H9 (cell line): ENCODE measurements at regions not wholly inside any gene's neighbourhood (a gene's known extent, or its start where the extent isn't known, plus 50 kb on each side); places are given as distances from the start of the nearest gene placed in this dataset.

Experiments used
- DNase-seq: peaks from one replicate; pipeline ENCODE4 v3.0.0-alpha.2; 2017
- H2AFZ ChIP-seq: one replicate; pipeline ENCODE4 v1.6.1; 2013; ENCODE audit warnings: mild to moderate bottlenecking, low read length, control low read depth, moderate library complexity
- H2AK5ac ChIP-seq: 2 replicates; pipeline ENCODE4 v1.6.1; 2013; ENCODE audit warnings: low read length, control low read depth, mixed read lengths; ENCODE audit not compliant: insufficient read length
- H2BK120ac ChIP-seq: one replicate; pipeline ENCODE4 v1.6.1; 2013; ENCODE audit warnings: low read depth, mild to moderate bottlenecking, low read length, control low read depth, inconsistent platforms; ENCODE audit not compliant: poor library complexity, severe bottlenecking
- H2BK12ac ChIP-seq: 2 replicates; pipeline ENCODE4 v1.6.1; 2013; ENCODE audit warnings: low read length, control low read depth, mixed read lengths, low read depth; ENCODE audit not compliant: insufficient read length
- H2BK15ac ChIP-seq: 2 replicates; pipeline ENCODE4 v1.6.1; 2013; ENCODE audit warnings: low read depth, low read length, control low read depth
- H2BK20ac ChIP-seq: one replicate; pipeline ENCODE4 v1.6.1; 2013; ENCODE audit warnings: low read depth, mild to moderate bottlenecking, low read length, control low read depth, inconsistent platforms; ENCODE audit not compliant: poor library complexity, severe bottlenecking
- H2BK5ac ChIP-seq: 2 replicates; pipeline ENCODE4 v1.6.1; 2013; ENCODE audit warnings: low read length, control low read depth, mixed read lengths; ENCODE audit not compliant: insufficient read length
- H3K14ac ChIP-seq: 2 replicates; pipeline ENCODE4 v1.6.1; 2013; ENCODE audit warnings: low read length, control low read depth; ENCODE audit not compliant: insufficient read depth
- H3K18ac ChIP-seq: 2 replicates; pipeline ENCODE4 v1.6.1; 2013; ENCODE audit warnings: low read depth, mild to moderate bottlenecking, mixed read lengths, low read length, control low read depth; ENCODE audit not compliant: insufficient read length
- H3K23ac ChIP-seq: 2 replicates; pipeline ENCODE4 v1.6.1; 2013; ENCODE audit warnings: low read length, control low read depth, mixed read lengths, low read depth; ENCODE audit not compliant: insufficient read length
- H3K23me2 ChIP-seq: 2 replicates; pipeline ENCODE4 v1.6.1; 2013; ENCODE audit warnings: low read depth, mild to moderate bottlenecking, mixed read lengths, low read length, control low read depth; ENCODE audit not compliant: insufficient read length, poor library complexity, severe bottlenecking
- H3K27ac ChIP-seq: 2 replicates; pipeline ENCODE4 v1.5.1; 2013; ENCODE audit warnings: low read length, control low read depth, mixed read lengths, low read depth; ENCODE audit not compliant: insufficient read length
- H3K27me3 ChIP-seq: 2 replicates; pipeline ENCODE4 v1.6.1; 2013; ENCODE audit warnings: low read length, control low read depth, inconsistent platforms; ENCODE audit not compliant: insufficient read depth
- H3K4ac ChIP-seq: 2 replicates; pipeline ENCODE4 v1.6.1; 2013; ENCODE audit warnings: low read depth, mild to moderate bottlenecking, control low read depth, inconsistent platforms, low read length, moderate library complexity
- H3K4me1 ChIP-seq: 2 replicates; pipeline ENCODE4 v1.6.1; 2013; ENCODE audit warnings: low read length, control low read depth, inconsistent platforms; ENCODE audit not compliant: insufficient read depth
- H3K4me2 ChIP-seq: 2 replicates; pipeline ENCODE4 v1.6.1; 2013; ENCODE audit warnings: low read length, control low read depth, mixed read lengths; ENCODE audit not compliant: insufficient read length, insufficient read depth
- H3K56ac ChIP-seq: 2 replicates; pipeline ENCODE4 v1.6.1; 2013; ENCODE audit warnings: low read depth, mild to moderate bottlenecking, mixed read lengths, low read length, control low read depth; ENCODE audit not compliant: insufficient read length
- H3K79me1 ChIP-seq: 2 replicates; pipeline ENCODE4 v1.6.1; 2013; ENCODE audit warnings: low read depth, mild to moderate bottlenecking, moderate library complexity, low read length, control low read depth, inconsistent platforms; ENCODE audit not compliant: insufficient read depth, poor library complexity, severe bottlenecking
- H3K79me2 ChIP-seq: 2 replicates; pipeline ENCODE4 v1.6.1; 2013; ENCODE audit warnings: low read length, control low read depth, inconsistent platforms; ENCODE audit not compliant: insufficient read depth
- H3K9ac ChIP-seq: 2 replicates; pipeline ENCODE4 v1.6.1; 2013; ENCODE audit warnings: low read length, control low read depth, mixed read lengths; ENCODE audit not compliant: insufficient read length; ENCODE audit errors: extremely low read depth
- H3K9me3 ChIP-seq: one replicate; pipeline ENCODE4 v1.6.1; 2013; ENCODE audit warnings: low read depth, low read length, inconsistent platforms; ENCODE audit not compliant: control insufficient read depth
- H3T11ph ChIP-seq: one replicate; pipeline ENCODE4 v1.6.1; 2013; ENCODE audit warnings: mild to moderate bottlenecking, low read length, control low read depth, inconsistent platforms
- H4K20me1 ChIP-seq: one replicate; pipeline ENCODE4 v1.6.1; 2013; ENCODE audit not compliant: control insufficient read depth, insufficient read length, insufficient read depth
- H4K5ac ChIP-seq: 2 replicates; pipeline ENCODE4 v1.6.1; 2013; ENCODE audit warnings: low read depth, mild to moderate bottlenecking, mixed read lengths, low read length, control low read depth; ENCODE audit not compliant: insufficient read length
- H4K8ac ChIP-seq: replicated peaks from 2 replicates; pipeline ENCODE4 v1.6.1; 2013; ENCODE audit warnings: low read length, control low read depth, mixed read lengths, low read depth; ENCODE audit not compliant: insufficient read length
- H4K91ac ChIP-seq: 2 replicates; pipeline ENCODE4 v1.6.1; 2013; ENCODE audit warnings: low read depth, mild to moderate bottlenecking, moderate library complexity, mixed read lengths, low read length, control low read depth; ENCODE audit not compliant: insufficient read length
- H3K27ac Mint-ChIP-seq, 3 experiments: 2 replicates in 2 of 3; 3 replicates in 1 of 3; pipeline ENCODE4 v1.8.0; 2020 to 2021; ENCODE audit warnings: mixed read lengths in 3 of 3, mild to moderate bottlenecking in 1 of 3, moderate library complexity in 1 of 3
- H3K27me3 Mint-ChIP-seq: 2 replicates; pipeline ENCODE4 v1.8.0; 2021; ENCODE audit warnings: low read depth, mild to moderate bottlenecking, moderate library complexity, mixed read lengths
- H3K36me3 Mint-ChIP-seq, 3 experiments: 2 replicates in 2 of 3; 3 replicates in 1 of 3; pipeline ENCODE4 v1.8.0; 2020 to 2021; ENCODE audit warnings: low read depth in 3 of 3, mixed read lengths in 3 of 3; ENCODE audit not compliant: insufficient read depth in 1 of 3
- H3K4me1 Mint-ChIP-seq, 2 experiments: 2 replicates each; pipeline ENCODE4 v1.8.0; 2020; ENCODE audit warnings: mixed read lengths in 2 of 2
- H3K4me3 Mint-ChIP-seq, 2 experiments: 2 replicates in 1 of 2; 3 replicates in 1 of 2; pipeline ENCODE4 v1.8.0; 2020 to 2021; ENCODE audit warnings: mild to moderate bottlenecking in 2 of 2, mixed read lengths in 2 of 2, moderate library complexity in 1 of 2
- H3K9me3 Mint-ChIP-seq, 2 experiments: 2 replicates in 1 of 2; 3 replicates in 1 of 2; pipeline ENCODE4 v1.8.0; 2020; ENCODE audit warnings: mild to moderate bottlenecking in 2 of 2, mixed read lengths in 2 of 2, moderate library complexity in 1 of 2
- CTCF ChIP-seq: fragments of 200-600 bp; sonication (generic); conservative IDR thresholded peaks from 3 replicates; pipeline ENCODE4 v1.8.0; 2021; ENCODE audit warnings: antibody characterized with exemption, mild to moderate bottlenecking
- WGBS: extraction: QIAGEN DNeasy Blood & Tissue Kit; methylation state at CpG from one replicate; pipeline ENCODE4 v1.1.7; 2013; ENCODE audit warnings: missing lambda C conversion rate, low lambda C conversion rate, mixed read lengths; ENCODE audit not compliant: insufficient read length; ENCODE audit errors: extremely low coverage; 5-methylcytosine and 5-hydroxymethylcytosine counted together

DNA sequence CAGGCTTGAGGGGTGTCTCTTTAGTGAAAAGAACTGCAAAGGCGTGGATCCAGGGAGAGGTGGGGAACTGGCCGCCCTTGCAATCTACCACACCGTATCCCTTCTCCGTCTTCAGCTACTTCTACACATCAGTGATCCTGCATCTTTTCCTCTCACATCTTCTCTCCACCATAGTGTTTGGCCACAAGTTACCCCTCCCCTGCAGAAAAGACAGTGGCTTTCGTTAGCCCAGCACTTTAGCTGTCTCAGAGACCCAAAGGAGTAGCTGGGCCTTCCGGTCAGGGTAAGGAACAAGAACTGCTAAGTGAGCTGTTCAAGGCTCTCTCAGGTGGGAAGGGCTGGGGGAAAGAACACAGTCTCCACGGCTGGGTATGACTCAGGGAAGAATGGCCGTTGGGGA is 158.4 kb downstream of the NDUFA12 start:
- Histone ChIP-seq H4K20me1 (no peaks in the 10 kb centered on the region), H3K56ac (no peak overlapping the region), H2AK5ac (no peak overlapping the region), H3K14ac (no peak overlapping the region), H3K27me3 (no peaks in the 10 kb centered on the region), H2BK5ac (no peak overlapping the region), H2BK120ac (no peak overlapping the region), H3T11ph (no peak overlapping the region), H3K23ac (no peak overlapping the region), H3K79me1 (no peaks in the 10 kb centered on the region), H3K9ac (no peak overlapping the region), H4K91ac (no peak overlapping the region), H3K4me1 (peaks cover 3% of the 10 kb centered on the region; the same call in 1 of the 2 replicates), H3K23me2 (no peaks in the 10 kb centered on the region), H2AFZ (no peak overlapping the region), H2BK12ac (no peak overlapping the region), H2BK20ac (no peak overlapping the region), H3K18ac (no peak overlapping the region), H3K4me2 (no peak overlapping the region), H3K27ac (no peak overlapping the region), H3K79me2 (no peaks in the 10 kb centered on the region), H4K5ac (no peak overlapping the region), H4K8ac (no peak overlapping the region), H3K4ac (no peak overlapping the region), H3K9me3 (no peaks in the 10 kb centered on the region), H2BK15ac (no peak overlapping the region)
- Mint-ChIP-seq H3K4me1 (peaks cover 10 to 15% of the 10 kb centered on the region in 2 experiments), H3K27me3 (no peaks in the 10 kb centered on the region), H3K4me3 (no peak overlapping the region), H3K9me3 (no peaks in the 10 kb centered on the region), H3K27ac (no peak overlapping the region; a peak in 1 of 7 replicates), H3K36me3 (no peaks in the 10 kb centered on the region)
- no peak for TF ChIP-seq CTCF
- WGBS, result no CpG with 5 or more reads among the region's 8 CpGs
- no peak for DNase-seq
